HG03469 (cell line): ENCODE measurements at regions not wholly inside any gene's neighbourhood (a gene's known extent, or its start where the extent isn't known, plus 50 kb on each side); places are given as distances from the start of the nearest gene placed in this dataset.
"Not testable (repeated sequence)": the region's sequence is repeated elsewhere in the genome, so short reads cannot be mapped to it uniquely, and the experiment has no call there.

ENCODE experiments used
- ATAC-seq: cut with Tn5 transposase; IDR thresholded peaks from one replicate; pipeline ENCODE4 v1.9.1; 2021; ENCODE audit warnings: mild to moderate bottlenecking, moderate library complexity, moderate number of reproducible peaks; ENCODE audit not compliant: unreplicated experiment

GRCh38 chr9:100700689-100701318 lies 122.9 kb downstream of the CAVIN4 start:
- no peak for ATAC-seq

GRCh38 chr9:100714372-100715099 lies 136.7 kb downstream of the CAVIN4 start:
- ATAC-seq, result peak; percentile 58

- ATAC-seq, result no peak
These were observed 137.2 kb downstream of the CAVIN4 start for GRCh38 chr9:100715100-100715380.

GRCh38 chr9:100718717-100719116 lies 140.8 kb downstream of the CAVIN4 start:
- no peak for ATAC-seq

- ATAC-seq, result no peak
These were observed 143.0 kb downstream of the CAVIN4 start for GRCh38 chr9:100720922-100721321.

GRCh38 chr9:100724886-100725285 lies 147.0 kb downstream of the CAVIN4 start:
- no peak for ATAC-seq

GRCh38 chr9:100725371-100725770 lies 147.5 kb downstream of the CAVIN4 start:
- no peak for ATAC-seq

GRCh38 chr9:100729336-100729895 lies 151.5 kb downstream of the CAVIN4 start:
- no peak for ATAC-seq

GRCh38 chr9:100730086-100730485 lies 152.2 kb downstream of the CAVIN4 start:
- no peak for ATAC-seq

- no peak for ATAC-seq
These were observed 153.2 kb downstream of the CAVIN4 start for GRCh38 chr9:100731038-100731556.

GRCh38 chr9:100731557-100731956 lies 153.7 kb downstream of the CAVIN4 start:
- ATAC-seq, result no peak

- ATAC-seq, result no peak
These were observed 161.3 kb downstream of the CAVIN4 start for GRCh38 chr9:100739208-100739607.

GRCh38 chr9:100739666-100740065 lies 161.8 kb downstream of the CAVIN4 start:
- ATAC-seq, result no peak

- not testable (repeated sequence) for ATAC-seq
These were observed 171.1 kb downstream of the CAVIN4 start for GRCh38 chr9:100748930-100749329.

- ATAC-seq, result no peak
These were observed 178.3 kb downstream of the CAVIN4 start for GRCh38 chr9:100756217-100756616.

- no peak for ATAC-seq
These were observed 181.3 kb downstream of the CAVIN4 start for GRCh38 chr9:100759215-100759614.

GRCh38 chr9:100761276-100761802 lies 183.5 kb downstream of the CAVIN4 start:
- no peak for ATAC-seq

- ATAC-seq, result no peak
These were observed 196.4 kb downstream of the CAVIN4 start for GRCh38 chr9:100774326-100774725.

GRCh38 chr9:100774962-100775361 lies 197.1 kb downstream of the CAVIN4 start:
- no peak for ATAC-seq

GRCh38 chr9:100775912-100776311 lies 198.0 kb downstream of the CAVIN4 start:
- no peak for ATAC-seq

- no peak for ATAC-seq
These were observed 206.9 kb downstream of the CAVIN4 start for GRCh38 chr9:100784755-100785154.

GRCh38 chr9:100785946-100786345 lies 208.1 kb downstream of the CAVIN4 start:
- ATAC-seq, result no peak
